Activated CD8-positive, alpha-beta memory T cell treated with anti-CD3 and anti-CD28 coated beads for 48 hours (primary cell): ENCODE measurements at regions not wholly inside any gene's neighbourhood (a gene's known extent, or its start where the extent isn't known, plus 50 kb on each side); places are given as distances from the start of the nearest gene placed in this dataset.
"Not testable (repeated sequence)": the region's sequence is repeated elsewhere in the genome, so short reads cannot be mapped to it uniquely, and the experiment has no call there.

Source experiments
- DNase-seq, 3 experiments: peaks; one replicate each; pipeline ENCODE4 v3.0.0-alpha.2; 2020; ENCODE audit warnings: low read depth in 2 of 3, low spot score in 2 of 3

DNA sequence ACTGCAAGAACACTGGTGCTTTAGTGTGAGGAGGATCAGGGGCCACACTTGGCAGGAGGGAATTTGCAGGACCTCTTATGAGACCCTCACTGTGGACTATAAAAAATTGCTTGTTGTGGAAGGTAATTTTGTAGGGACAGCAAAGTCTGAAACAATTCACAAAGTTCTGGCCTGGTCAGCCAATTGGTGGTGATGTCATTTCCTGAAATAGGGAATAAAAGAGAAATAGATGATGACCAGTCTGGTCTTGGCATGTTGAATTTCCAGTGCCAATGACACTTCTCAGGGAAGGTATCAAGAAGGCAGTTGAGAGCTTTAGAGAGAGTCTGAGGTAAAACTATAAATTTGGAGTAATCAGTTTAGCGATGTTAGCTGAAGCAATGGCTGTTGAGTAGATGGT lies 129.3 kb upstream of the LMNTD1 start:
- DNase-seq = no peak

DNA sequence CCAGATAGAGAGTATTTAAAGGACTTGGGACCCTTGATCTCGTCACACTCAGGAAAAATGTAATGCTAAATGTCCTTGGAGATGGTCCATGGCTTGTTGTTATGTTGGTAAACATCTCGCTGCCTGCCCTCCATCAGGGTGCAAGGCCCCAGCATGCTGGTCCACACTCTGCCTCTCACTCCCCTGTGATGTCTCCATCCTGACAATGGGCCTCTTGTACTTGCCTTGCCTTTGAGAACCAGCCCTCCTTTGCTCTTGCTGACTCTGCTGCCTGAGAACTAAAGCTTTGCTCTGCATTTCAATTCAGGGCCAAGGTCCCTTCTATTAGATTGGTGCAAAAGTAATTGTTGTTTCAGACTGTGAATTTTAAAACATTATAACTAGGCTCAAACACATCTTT lies 131.0 kb upstream of the LMNTD1 start:
- no peak for DNase-seq

DNA sequence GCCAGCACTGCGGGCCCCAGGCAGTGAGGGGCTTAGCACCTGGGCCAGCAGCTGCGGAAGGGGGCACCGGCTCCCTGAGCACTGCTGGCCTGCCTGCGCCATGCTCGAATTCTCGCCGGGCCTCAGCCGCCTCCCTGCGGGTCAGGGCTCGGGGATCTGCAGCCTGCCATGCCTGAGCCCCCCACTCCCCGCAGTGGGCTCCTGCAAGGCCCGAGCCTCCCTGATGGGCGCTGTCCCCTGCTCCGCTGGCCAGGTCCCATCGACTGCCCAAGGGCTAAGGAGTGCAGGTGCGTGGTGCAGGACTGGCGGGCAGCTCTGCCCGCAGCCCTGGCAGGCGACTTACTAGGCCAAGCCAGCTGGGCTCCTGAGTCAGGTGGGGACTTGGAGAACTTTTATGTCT lies 133.3 kb upstream of the LMNTD1 start:
- DNase-seq = no peak

DNA sequence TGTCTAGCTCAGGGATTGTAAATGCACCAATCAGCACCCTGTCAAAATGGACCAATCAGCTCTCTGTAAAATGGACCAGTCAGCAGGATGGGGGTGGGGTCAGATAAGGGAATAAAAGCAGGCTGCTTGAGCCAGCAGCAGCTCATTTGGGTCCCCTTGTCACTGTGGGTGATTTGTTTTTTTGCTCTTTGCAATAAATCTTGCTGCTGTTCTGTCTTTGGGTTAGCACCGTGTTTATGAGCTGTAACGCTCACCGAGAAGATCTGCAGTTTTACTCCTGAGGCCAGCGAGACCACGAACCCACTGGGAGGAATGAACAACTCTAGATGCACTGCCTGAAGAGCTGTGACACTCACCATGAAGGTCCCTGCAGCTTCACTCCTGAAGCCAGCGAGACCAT lies 134.1 kb upstream of the LMNTD1 start:
- no peak for DNase-seq

DNA sequence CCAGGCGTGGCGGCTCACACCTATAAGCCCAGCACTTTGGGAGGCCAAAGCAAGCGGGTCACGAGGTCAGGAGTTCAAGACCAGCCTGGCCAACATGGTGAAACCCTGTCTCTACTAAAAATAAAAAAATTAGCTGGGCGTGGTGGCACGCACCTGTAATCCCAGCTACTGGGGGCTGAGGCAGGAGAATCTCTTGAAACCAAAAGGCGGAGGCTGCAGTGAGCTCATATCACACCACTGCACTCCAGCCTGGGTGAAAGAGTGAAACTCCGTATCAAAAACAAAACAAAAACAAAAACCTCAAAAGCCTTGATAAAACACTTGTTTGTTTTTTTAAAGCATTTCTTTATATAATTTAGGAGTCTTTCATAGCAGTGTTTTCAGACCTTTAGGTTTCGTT lies 135.8 kb upstream of the LMNTD1 start:
- DNase-seq = not testable (repeated sequence)

DNA sequence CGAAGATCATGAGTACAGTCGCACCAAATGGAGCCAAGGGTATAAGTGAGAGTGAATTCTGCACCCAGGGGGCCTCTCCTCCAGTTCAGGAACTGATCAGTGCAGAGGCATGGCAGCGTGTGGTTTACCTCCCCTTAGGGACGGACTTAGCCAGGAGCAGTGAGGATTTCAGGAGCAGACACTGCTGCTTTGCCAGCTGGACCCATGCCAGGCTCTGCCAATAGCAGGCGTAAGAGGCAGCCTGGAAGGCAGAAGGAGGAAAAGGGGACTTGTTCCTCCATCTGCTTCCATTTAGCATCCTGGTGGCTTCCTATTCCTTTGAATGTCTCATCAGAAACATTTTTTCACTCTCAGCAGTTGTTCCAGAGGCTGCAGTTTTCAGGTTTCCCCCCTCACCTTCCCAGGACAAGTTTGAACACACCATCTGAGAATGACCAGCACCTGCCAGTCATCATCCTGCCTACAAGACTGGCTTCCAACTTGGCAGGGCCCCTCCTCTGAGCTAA lies 137.0 kb upstream of the LMNTD1 start:
- DNase-seq = no peak

DNA sequence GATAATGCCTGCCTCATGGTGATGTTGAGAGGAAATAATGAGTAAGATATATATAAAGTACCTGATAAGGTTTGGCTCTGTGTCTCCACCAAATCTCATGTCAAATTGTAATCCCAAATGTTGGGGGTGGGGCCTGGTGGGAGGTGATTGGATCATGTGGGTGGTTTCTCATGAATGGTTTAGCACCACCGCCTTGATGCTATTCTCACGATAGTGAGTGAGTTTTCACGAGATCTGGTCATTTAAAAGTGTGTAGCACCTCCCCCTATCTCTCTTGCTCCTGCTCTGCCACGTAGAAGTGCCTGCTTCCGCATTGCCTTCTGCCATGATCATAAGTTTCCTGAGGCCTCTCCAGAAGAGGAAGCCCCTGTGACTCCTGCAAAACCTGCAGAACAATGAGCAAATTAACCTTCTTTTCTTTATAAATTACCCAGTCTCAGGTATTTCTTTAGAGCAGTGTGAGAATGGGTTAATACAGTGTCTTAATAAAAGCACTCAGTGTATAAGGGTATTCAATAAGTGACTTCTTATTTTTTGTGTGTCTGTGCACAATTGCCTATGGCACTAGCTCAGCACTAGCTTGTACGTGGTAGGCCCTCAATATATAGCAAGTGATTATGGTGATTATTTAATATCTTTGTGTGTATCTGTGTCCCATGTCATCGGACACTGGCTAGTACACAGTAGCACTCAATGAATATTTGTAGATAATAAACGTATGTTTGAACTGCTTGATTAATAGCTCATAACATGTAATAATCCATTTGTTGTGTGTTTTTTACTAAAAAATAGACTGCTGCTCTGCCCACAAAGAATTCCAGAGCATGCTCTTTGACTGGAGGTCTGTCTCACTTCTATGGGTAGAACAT lies 138.1 kb upstream of the LMNTD1 start:
- DNase-seq = no peak

DNA sequence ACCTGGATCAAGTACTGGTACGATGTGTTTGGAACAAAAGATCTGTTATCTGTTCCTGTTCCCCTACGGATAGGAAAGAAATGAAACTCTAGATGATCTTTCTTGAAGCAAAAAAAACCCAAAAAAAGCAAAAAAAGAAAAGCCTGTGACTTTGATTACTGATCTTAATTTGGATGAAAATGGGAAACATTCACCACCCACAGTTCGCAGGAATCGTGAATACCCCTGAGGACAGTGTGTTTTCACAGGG lies 138.7 kb upstream of the LMNTD1 start:
- DNase-seq = no peak

DNA sequence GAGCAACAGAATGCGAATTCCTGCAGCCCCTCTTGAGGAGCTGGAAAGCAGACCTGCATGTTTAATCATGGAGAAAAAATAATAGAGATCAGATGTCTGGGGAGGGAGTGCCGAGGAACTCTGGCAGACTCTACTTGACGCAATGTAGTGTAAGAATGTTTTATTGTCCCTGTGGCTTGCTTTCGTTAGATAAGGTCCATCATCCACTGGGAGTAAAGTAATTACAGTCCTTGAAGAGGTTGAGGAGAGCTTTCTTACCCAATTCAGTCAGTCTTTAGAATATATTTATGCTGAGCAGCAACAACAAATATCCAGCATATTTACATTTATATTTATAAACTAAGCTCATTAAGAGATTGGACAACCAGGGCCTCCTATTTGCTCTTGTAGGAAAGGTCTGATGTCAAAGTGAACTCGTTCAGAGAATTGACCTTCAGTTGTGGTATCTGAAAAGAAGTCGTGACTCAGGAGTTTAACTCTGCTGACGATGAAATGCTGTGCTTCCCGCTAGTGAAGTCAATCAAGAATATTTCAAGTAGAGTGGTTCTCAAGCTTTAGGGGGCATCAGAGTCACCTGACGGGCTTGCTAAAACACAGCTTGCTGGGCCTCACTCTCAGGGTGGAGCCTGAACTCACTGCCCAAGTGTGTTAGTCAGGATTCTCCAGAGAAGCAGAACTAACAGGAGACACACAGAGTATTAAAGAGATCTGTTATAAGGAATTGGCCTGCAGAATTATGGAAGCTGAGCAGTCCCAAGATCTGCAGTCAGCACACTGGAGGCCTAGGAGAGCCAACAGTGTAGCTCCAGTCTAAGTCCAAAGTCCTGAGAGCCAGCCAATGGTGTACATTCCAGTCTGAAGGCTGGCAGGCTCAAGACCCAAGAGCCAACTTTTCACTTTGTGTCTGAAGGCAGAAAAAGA lies 139.3 kb upstream of the LMNTD1 start:
- no peak for DNase-seq

DNA sequence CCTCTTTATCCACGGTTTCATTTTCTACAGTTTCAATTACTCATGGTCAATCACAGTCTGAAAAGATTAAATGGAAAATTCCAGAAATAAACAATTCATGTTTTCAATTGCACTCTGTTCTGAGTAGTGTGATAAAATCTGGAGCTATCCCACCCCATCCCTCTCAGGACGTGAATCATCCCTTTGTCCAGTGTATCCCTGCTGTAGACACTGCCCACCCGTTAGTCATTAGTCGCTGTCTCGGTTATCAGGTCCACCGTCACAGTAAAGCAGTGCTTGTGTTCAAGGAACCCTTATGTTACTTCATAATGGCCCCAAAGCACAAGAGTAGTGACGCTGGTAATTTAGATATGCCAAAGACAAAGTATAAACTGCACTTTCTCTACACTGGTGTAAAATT lies 141.0 kb upstream of the LMNTD1 start:
- DNase-seq = no peak

DNA sequence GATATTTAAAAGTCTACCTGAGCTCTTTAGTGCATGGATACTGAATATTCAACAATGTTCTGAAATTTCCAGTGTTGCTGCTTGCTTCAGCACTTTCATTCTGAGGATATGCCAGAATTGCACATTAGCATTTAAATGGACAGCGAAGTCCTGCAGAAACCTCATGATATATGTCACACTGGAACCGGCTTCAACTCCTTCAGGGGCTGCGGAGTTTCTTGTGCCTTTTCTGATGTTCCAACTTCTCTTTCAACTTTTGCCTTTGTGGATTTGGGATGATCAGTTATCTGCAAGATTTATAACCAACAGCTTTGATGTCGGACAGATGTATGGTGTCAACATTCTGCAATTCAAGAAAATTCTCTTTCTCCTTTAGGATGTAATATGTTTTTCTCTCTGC lies 142.5 kb upstream of the LMNTD1 start:
- DNase-seq = no peak

DNA sequence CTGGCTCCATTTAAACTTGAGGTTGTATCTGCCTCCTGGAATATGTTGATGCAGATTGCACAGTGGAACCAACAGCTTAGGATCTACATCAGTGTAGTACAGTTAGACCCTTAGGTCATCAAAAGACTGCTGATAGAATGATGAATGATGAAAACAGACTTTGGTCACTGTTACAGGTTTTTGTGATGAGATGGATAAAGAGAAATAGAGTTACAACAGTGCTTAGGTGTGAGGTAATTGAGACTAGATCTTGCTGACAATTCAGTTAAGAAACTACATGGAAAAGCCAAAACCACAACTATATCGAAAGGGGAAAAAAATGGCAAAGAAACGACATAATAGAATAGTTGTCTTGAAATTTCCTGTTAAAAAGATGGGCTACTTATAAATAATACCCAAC lies 145.7 kb upstream of the LMNTD1 start:
- no peak for DNase-seq

DNA sequence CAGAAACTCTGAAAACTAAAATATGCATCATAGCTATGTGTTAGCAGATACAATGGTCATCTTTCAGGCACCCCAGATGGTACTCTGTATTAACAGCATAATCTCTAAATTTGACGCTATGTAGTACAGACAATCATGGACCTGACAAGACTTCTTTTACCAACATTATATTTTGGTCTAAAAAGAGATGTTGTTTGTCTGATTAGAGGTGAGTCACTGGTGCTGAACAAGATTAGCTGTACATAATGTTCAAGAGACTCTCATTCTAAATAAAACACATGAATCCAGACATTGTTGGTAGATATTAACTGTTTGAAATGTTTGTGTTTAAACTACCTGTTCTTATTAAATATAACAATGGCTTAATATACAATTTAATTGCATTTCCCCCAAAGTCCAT lies 146.4 kb upstream of the LMNTD1 start:
- DNase-seq = no peak

DNA sequence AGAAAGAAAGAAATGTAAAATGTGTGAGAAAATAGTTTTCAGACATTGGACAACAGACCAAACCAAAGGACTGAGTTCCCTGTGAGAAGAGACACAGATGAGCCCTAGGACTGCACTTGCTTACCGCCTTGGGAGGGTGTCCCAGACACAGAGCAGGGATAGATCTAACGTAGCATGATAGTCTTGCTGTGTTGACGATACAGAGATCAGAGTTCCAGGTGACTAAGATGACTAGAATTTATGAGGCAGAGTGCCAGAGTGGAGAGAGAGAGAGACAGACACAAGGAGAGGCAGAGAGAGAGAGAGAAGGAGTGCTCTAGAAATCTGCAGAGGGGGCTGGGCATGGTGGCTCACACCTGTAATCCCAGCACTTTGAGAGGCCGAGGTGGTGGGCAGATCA lies 148.2 kb upstream of the LMNTD1 start:
- DNase-seq = no peak

DNA sequence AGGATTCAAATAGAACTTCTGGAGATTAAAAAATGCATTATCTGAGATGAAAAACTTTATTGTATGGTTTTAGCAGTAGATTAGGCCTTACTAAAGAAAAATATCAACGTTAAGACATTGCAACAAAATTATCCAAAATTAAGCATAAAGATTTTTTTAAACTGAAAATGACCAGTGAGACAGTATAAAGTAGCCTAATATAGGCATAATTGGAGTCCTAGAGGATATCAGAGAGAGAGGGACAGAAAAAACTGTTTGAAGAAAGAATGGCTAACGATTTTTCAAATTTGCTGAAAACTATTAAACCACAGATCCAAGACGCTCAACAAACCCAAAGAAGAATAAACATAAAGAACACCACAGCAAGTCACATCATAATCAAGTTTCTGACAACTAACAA lies 149.5 kb upstream of the LMNTD1 start:
- no peak for DNase-seq

DNA sequence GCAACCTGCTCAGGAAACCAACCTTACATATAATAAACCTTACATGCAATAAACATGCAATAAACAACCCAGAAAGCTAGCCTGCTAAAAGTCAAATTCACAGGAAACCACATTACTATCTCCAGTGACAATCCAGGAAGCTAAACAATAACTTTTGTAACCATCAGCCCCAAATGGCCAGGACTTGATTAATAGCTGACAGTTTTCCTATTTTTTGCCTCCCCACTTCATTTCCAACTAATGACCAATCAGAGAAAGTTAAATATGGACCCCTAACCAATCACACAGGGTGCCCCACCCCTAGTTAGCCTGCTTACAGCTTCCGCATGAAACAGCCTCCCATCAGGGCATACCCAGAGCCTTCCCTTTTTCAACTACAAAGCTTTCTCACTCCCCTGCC lies 152.2 kb upstream of the LMNTD1 start:
- no peak for DNase-seq

DNA sequence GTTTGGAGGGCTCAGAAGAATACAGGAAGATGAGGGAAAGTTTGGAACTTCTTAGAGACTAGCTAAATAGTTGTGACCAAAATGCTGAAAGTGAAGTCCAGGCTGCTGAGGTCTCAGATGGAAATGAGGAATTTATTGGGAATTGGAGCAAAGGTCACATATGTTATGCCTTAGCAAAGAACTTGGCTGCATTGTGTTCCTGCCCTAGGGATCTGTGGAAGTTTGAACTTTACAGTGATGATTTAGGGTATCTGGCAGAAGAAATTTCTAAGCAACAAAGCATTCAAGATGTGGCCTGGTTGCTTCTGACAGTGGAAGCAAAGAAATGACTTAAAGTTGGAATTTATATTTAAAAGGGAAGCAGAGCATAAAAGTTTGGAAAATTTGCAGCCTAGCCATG lies 153.6 kb upstream of the LMNTD1 start:
- not testable (repeated sequence) for DNase-seq

DNA sequence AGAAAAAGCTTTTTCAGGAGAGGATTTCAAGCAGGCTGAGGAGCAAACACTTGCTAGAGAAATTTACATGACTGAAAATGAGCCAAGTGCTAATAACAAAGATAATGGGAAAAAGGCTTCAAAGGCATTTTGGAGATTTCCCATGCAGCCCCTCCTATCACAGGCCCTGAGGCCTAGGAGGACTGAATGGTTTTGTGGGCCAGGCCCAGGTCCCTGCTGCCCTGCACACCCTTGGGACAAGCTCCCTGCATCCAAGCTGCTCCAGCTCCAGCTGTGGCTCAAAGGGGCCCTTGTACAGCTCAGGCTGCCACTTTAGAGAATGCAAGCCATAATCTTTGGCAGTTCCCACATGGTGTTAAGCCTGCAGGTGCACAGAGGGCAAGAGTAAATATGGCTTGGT lies 154.0 kb upstream of the LMNTD1 start:
- no peak for DNase-seq

DNA sequence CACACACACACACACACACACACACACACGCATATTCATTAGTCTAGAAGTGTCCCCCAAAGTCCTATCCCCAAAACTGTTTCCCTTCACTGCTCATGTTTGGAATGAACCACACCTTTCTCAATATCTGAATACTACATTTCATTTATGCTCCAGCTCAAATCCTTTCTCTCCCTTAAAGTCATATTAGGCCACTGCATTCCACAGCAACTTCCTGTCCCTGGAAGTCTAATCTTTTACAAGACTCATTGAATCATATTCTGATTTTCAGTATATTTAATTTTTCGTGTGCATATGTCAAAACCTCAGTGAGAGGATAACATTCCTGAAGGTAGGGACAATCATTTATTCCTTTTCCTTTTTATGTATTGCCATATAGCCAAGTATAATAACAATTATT lies 155.6 kb upstream of the LMNTD1 start:
- DNase-seq = no peak

DNA sequence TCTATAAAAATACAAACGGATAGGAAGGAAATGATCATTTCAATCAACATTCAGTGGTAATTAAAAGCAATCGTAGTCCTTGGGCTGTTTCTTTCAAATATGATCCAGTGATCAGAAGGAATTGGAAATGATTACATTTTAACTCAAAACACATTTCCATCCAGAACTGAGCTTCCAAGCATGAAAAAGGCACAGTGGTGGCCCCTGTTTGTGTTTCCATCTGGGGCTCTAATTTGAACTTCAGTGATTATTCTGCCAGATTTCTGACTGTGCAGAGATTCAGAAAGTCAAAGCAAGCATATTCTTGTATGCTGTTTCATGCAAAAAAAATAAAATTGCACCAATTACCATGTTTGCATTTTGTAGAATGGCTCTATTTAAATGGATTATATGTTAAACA lies 157.0 kb upstream of the LMNTD1 start:
- no peak for DNase-seq

DNA sequence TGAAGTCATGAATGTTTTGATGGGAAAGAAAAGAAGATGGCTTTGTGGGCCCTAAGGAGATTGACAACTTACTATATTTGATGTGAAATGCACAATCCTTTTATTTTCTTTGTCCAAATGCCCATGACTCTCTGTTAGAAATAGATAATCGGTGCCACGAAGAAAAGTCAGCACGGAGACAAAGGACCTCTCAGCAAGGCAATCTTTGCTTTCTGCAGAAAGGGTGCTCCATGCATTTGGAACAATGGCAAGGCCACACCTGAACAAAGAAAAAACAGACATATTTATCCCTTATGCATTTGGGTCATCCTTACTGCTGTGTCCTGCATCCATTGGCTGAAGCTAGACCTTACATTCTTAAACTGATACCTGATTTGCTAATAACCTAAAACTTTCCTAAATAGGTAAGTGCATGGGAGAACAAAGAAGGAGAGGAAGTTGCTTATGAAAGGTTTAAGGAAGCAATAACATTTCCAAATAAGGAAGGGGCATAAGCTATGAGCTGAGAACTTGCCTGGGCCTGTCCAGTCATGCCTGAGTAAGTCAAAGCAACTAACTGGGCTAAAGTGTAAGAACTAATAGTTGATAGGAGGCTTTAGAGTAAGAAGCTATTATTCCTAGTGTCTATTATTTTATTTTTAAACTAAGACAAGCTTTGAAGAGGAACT lies 158.0 kb upstream of the LMNTD1 start:
- DNase-seq = not testable (repeated sequence)

DNA sequence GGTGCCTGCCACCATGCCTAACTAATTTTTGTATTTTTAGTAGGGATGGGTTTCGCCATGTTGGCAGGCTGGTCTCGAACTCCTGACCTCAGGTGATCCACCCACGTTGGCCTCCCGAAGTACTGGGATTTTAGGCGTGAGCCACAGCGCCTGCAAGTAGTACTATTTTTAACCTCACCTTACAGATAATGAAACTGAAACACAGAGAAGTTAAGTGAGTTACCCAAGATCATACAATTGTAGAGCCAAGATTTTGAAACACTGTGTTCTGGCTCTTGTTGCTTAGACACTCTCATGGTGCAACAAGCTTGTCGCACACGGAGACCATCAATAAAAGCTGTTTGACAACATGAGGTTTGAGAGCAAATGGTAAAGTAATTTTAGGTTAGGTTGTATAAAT lies 159.1 kb upstream of the LMNTD1 start:
- DNase-seq = no peak
